Mucosa of descending colon (tissue), 3 donors: ENCODE measurements at regions not wholly inside any gene's neighbourhood (a gene's known extent, or its start where the extent isn't known, plus 50 kb on each side); places are given as distances from the start of the nearest gene placed in this dataset.

Experiments
- ATAC-seq: fragments of 200-7000 bp; cut with Tn5 transposase; one replicate; pipeline ENCODE4 v1.9.1; 2020; ENCODE audit warnings: mild to moderate bottlenecking, moderate library complexity
- DNase-seq, 3 donors: peaks; one replicate each; pipeline ENCODE4 v3.0.0-alpha.2; 2020
- H3K36me3 ChIP-seq: fragments of 200-600 bp; one replicate; pipeline ENCODE4 v1.8.0; 2021; ENCODE audit warnings: low read depth, mild to moderate bottlenecking
- H3K4me1 ChIP-seq: fragments of 200-600 bp; one replicate; pipeline ENCODE4 v1.8.0; 2021; ENCODE audit warnings: low read depth, mild to moderate bottlenecking
- H3K4me3 ChIP-seq: fragments of 200-600 bp; one replicate; pipeline ENCODE4 v1.8.0; 2021; ENCODE audit warnings: mild to moderate bottlenecking
- H3K9me3 ChIP-seq: fragments of 200-600 bp; one replicate; pipeline ENCODE4 v1.8.0; 2021; ENCODE audit warnings: mild to moderate bottlenecking
- intact Hi-C, 2 donors: fragments of 100-400 bp; cut with DNase I in 1 of 2; cut with micrococcal nuclease in 1 of 2; formaldehyde crosslinking; loops; one replicate each; pipeline versions ENCODE4 v1.11.0 to v1.11.1; 2022; cut with DNase I, micrococcal nuclease
- TF ChIP-seq, protein P1 (sequence below): fragments of 200-600 bp; IDR thresholded peaks from one replicate; pipeline ENCODE4 v1.8.0; 2022; ENCODE audit warnings: antibody characterized with exemption, mild to moderate bottlenecking
- donor health status: DM: no; HTN: no; CAD: no; lungs with moderate emphysema.
- donor health status: DM: no; HTN: no; CAD: no.
- donor health status: DM: no; HTN: yes; CAD: no.

DNA sequence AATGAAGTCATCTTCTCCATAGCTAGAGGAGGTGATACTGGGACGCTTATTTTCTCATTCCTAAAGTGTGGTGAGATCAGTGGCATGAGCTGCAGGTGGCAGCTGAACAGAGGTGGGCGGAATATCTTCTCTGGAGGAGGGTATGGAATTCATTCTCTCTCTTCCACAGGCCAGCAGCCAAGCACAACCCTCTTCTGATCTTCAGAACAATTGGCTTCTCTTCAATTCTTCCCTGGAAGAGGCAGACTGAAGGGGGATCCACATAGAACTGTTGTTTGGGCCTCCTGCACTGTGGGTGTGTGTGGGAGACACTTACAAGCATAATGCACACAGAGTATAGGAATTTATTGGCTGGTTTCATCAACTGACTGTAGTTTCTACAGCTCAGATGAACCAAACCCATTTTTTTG, 180.4 kb upstream of the RASGEF1B start:
- Histone ChIP-seq H3K9me3 (no peaks in the 10 kb centered on the region), H3K4me3 (no peak overlapping the region), H3K36me3 (no peaks in the 10 kb centered on the region), H3K4me1 (no peaks in the 10 kb centered on the region)
- DNase-seq, result no peak
- intact Hi-C loops, result no loop called here
- TF ChIP-seq, protein P1, sequence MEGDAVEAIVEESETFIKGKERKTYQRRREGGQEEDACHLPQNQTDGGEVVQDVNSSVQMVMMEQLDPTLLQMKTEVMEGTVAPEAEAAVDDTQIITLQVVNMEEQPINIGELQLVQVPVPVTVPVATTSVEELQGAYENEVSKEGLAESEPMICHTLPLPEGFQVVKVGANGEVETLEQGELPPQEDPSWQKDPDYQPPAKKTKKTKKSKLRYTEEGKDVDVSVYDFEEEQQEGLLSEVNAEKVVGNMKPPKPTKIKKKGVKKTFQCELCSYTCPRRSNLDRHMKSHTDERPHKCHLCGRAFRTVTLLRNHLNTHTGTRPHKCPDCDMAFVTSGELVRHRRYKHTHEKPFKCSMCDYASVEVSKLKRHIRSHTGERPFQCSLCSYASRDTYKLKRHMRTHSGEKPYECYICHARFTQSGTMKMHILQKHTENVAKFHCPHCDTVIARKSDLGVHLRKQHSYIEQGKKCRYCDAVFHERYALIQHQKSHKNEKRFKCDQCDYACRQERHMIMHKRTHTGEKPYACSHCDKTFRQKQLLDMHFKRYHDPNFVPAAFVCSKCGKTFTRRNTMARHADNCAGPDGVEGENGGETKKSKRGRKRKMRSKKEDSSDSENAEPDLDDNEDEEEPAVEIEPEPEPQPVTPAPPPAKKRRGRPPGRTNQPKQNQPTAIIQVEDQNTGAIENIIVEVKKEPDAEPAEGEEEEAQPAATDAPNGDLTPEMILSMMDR, result no peak
- peak; percentile 43 for ATAC-seq

GRCh38 chr4:81651243-81651899, 179.7 kb upstream of the RASGEF1B start:
- Histone ChIP-seq H3K36me3 (no peaks in the 10 kb centered on the region), H3K9me3 (no peaks in the 10 kb centered on the region), H3K4me1 (no peaks in the 10 kb centered on the region), H3K4me3 (no peak overlapping the region)
- intact Hi-C loops, result no loop called here
- DNase-seq, result no peak
- TF ChIP-seq, protein P1, result no peak
- ATAC-seq, result peak; percentile 16

- Histone ChIP-seq H3K4me1 (no peaks in the 10 kb centered on the region), H3K36me3 (no peaks in the 10 kb centered on the region), H3K9me3 (no peaks in the 10 kb centered on the region), H3K4me3 (no peak overlapping the region)
- ATAC-seq (peak; percentile 62), DNase-seq (no peak)
- TF ChIP-seq, protein P1, result no peak
- intact Hi-C loops, result no loop called here
These were observed 179.0 kb upstream of the RASGEF1B start for GRCh38 chr4:81650606-81651242.

DNA sequence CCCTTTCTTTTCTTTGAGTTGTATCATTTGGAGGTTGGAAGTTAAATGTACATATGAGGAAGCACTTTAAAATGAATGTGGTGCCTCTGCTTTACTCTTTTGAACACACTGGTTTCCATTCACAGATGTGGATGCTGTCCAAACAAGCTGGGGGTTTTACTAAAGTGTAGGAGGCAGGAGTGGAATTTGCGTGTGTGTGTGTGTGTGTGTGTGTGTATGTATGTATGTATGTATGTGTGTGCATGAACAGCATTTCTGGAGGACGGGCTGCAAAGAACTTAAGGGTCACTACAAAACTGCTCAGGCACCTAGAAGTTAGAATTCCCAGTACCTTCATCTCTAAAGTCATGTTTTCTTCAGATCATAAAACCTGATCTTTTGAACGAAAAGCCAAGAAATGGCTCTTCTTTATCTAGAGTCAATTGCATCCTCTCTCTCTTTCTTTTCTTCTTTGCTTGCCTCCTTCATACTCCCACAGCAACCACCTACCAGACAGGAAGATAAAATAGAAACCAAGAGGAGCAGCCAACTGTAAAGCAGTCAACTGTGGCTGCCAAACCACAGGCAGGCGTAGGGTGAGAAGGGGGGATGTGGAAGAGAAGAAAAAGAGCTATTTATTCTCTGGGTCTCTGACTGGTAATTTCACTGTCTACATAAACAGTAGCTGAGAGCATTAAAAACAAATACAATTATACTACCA, 177.0 kb upstream of the RASGEF1B start:
- no peaks in the 10 kb centered on the region for H3K9me3 ChIP-seq
- intact Hi-C loops, result no loop called here
- no peak overlapping the region for H3K4me3 ChIP-seq
- DNase-seq (peak in 1 of 3 donors; percentile 18), ATAC-seq (peak; percentile 53)
- TF ChIP-seq, protein P1, result no peak
- no peaks in the 10 kb centered on the region for H3K4me1 ChIP-seq
- H3K36me3 ChIP-seq, result no peaks in the 10 kb centered on the region

GRCh38 chr4:81647388-81647787, 175.7 kb upstream of the RASGEF1B start:
- Histone ChIP-seq H3K4me1 (no peaks in the 10 kb centered on the region), H3K4me3 (no peak overlapping the region), H3K36me3 (no peaks in the 10 kb centered on the region), H3K9me3 (no peaks in the 10 kb centered on the region)
- TF ChIP-seq, protein P1, result no peak
- intact Hi-C loops, result no loop called here
- DNase-seq (no peak), ATAC-seq (no peak)
